GM19452 (cell line): ENCODE measurements at regions not wholly inside any gene's neighbourhood (a gene's known extent, or its start where the extent isn't known, plus 50 kb on each side); places are given as distances from the start of the nearest gene placed in this dataset.
"Not testable (repeated sequence)": the region's sequence is repeated elsewhere in the genome, so short reads cannot be mapped to it uniquely, and the experiment has no call there.

Experiments used
- ATAC-seq: cut with Tn5 transposase; IDR thresholded peaks from one replicate; pipeline ENCODE4 v1.9.1; 2021; ENCODE audit not compliant: unreplicated experiment

DNA sequence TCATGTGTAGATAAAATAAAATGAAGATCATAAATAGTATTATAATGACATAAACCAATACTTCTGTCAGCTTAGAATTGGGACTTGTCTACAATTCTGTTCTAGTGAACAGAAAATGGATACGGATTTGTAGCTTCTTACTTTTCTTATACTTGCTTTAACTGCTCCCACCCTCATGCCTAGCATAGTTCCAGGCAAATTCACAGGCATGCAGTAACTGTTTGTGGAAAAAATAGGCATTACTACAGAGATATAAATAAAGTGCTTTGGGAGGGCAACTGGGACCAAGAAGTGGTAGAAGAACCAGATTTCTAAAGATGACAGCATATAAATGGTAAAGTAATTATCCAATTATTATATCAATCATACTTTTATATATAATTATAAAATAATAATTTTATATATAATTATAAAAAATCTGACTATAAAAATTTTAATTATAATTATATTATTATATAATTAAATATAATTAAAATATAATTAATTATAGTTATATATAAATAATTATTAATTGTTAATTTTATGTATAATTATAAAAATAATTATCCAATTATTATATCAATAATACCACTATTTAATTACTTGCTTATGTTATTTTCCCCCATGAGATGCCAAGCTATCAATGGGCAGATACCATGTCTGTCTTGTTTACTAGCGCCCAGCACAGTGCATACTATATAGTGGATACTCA is 144.1 kb downstream of the NOC3L start:
- no peak for ATAC-seq

DNA sequence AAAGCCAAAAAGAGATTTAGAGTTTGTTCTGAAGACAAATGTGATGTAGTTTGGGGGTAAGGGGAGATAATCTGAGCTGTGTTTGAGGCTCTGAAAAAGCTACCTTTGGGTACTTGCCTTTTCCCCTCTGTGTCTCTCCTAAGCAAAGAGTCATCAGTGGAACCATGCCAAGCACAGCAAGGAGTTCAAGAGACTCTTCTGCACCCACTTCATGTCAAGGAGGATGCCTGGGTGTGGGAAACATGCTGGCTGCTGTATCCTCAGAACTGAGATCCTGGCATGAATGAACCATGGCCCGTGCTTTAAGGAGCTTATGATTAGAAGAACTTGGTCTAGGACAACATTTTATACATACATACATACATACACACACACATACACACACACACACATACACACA is 142.9 kb downstream of the NOC3L start:
- ATAC-seq: no peak

- ATAC-seq: no peak
These were observed 142.0 kb downstream of the NOC3L start for GRCh38 chr10:94220717-94221116.

GRCh38 chr10:94223702-94224370 is 138.9 kb downstream of the NOC3L start:
- ATAC-seq: no peak

DNA sequence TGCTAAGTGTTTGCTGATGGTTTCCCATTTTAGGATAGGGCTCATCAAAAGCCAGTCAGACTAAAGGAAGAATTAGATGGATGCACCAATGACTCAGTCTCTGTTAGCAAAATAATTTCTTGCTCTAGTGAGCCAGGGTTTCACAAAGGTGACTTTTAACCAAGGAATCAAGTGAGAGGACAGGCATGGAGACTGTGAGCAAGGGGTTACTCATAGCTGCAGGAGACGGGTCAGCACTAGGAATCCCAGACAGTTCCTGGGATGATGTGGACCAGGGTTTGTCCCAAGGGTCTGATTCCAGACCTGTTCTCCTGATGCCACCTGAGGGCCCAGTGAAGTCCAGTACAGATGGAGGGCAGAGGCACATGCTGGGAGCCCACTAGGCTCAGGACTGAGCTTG is 138.1 kb downstream of the NOC3L start:
- no peak for ATAC-seq

GRCh38 chr10:94225589-94225988 is 137.2 kb downstream of the NOC3L start:
- ATAC-seq: no peak

- no peak for ATAC-seq
These were observed 132.5 kb downstream of the NOC3L start for GRCh38 chr10:94230134-94230785.

DNA sequence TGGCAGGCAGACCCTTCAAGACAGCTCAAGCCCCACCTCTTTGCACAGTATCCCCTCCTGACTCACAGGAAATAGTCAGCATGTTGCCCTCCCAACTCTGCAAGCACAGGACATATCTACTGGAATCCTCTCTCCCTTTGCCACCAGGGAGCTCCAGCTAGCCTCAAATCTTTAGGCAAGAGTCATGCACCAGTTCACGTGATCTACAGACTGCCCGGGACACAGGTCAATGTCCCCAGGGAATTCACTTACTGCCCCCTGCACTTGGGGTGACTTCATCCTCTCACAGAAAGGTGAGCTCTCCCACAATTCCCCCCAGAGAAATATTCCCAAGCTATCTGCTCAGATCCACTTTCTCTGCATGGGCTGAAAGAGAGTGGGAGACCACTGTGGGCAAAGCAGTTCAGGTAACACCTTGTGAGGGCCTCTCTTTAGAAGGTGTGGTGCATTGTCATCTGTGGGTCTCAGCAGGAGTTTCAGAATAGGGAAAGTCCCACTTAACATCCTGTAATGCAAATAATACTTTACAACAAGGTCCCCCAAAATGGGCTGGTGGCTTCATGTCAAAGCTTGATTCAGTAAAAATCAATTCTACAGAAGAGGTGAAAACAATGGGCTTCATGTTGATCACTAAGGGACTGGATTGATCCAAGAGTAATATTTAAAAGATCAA is 129.9 kb downstream of the NOC3L start:
- no peak for ATAC-seq

DNA sequence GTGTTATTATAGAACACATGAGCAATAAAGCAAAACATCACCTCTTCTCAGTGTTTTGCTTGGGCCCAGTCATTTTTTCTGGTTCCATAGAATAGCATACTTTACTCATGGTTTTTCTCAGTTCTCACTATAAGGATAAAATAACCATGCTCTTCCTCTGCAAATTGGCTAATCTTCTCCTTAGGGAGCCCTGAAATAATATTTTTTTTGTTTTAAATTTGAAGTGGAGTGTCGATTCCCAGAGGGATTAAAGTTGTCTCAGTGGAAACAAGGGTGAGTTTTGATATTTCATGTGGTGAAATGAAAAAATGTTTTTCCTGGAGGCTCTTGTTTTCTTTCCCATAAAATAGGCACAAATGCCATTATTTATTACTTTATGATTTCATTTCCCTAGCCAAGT is 127.3 kb downstream of the NOC3L start:
- ATAC-seq: no peak

DNA sequence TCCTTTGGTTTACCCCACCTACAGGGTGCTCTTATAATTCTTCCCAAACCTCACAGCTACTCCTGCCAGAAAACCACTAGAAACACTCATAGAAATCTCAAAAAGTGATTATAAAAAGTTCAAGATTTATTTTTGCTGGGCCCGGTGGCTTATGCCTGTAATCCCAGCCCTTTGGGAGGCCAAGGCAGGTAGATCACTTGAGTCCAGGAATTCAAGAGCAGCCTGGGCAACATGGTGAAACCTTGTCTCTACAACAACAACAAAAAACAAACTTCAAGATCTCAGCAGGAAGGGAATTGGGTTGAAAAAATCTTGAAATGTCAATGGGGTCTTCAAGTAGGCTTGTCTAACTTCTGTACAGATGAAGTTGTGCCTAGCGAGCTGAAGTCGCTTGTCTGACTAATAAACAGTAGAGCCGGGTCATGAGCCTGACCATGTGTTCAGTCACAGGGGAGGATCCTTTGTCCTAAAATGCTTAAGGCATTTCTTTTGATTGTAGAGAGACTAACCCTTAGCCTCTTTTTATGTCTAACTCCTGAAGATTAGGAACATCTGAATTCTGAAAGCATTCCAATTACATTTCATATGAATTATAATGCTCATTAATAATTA is 124.6 kb downstream of the NOC3L start:
- ATAC-seq: no peak

- no peak for ATAC-seq
These were observed 123.0 kb downstream of the NOC3L start for GRCh38 chr10:94239696-94240095.

GRCh38 chr10:94240491-94240890 is 122.2 kb downstream of the NOC3L start:
- no peak for ATAC-seq

GRCh38 chr10:94240901-94241300 is 121.8 kb downstream of the NOC3L start:
- ATAC-seq: no peak

DNA sequence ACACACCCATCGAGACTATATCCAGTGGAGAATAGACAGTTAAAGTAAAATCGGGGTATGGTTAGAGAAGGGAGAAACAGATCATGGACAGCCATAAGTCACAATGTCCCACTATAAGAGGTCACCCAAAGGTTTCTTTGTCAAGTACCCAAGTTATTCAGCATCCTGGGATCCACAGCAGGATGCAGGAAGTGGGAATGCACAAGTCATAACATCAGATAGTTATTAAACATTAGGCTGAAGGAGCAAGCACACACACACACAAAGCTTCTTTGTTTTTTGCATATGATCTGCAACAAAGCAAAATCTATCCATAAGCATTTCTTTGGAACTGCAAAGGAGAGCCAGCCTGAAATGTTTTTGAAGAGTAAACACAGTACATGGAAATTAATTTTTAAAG is 111.6 kb downstream of the NOC3L start:
- no peak for ATAC-seq

DNA sequence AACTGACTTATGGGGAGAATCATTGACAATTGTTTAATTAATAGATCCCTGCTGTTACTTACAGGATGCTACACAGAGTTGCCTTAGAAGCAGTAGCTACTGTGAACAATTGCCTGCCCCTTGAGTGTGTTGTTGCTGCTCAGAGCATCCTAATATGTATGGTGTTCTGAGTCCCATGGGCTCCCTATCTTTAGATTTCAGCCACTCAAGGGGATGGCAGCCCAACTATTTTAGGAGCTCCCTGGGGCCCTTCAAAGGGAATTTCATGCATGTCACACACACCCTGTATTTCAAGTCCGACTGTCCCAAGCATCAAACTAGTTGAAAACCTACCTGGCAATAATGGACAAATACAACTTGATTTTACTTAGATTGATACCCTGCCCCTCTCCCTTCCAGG is 111.2 kb downstream of the NOC3L start:
- no peak for ATAC-seq

- not testable (repeated sequence) for ATAC-seq
These were observed 105.3 kb downstream of the NOC3L start for GRCh38 chr10:94257407-94257806.

DNA sequence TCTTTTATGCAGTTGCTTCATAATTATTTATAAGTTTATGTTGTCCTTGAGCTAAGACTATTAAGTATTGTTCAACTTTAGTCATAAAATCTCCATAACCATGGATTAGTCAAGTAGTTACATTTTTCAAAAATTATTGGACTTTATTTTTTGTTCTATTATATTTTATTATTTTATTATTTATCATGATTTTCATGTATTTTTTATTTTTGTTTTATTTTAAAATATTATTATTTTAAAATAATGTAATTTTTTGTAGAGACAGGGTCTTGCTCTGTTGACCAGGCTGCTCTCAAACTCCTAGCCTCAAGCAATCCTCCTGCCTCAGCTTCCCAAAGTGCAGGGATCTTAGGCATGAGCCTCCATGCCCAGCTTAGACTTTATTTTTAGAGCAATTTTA is 102.3 kb downstream of the NOC3L start:
- no peak for ATAC-seq

- no peak for ATAC-seq
These were observed 98.7 kb downstream of the NOC3L start for GRCh38 chr10:94264085-94264484.

GRCh38 chr10:94266091-94266490 is 96.6 kb downstream of the NOC3L start:
- ATAC-seq: no peak

DNA sequence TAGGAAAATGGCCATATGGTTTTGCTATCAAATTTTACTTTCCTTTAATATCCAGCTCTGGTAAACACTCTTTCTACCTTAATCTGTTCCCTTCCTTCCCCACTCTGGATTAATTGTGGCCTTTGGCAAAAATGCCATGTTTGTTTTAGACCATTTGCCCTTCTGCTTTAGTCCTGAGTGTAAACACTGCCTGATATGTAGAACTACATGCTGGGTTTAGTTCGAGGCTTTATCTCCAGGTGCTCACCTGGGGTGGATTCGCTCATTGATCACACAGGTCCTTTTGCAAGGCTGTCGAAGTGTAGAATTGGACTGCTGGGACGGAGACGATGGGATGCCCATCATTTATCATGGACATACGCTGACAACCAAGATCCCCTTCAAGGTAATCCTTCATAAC is 94.1 kb downstream of the NOC3L start:
- no peak for ATAC-seq

GRCh38 chr10:94274142-94274787 is 88.5 kb downstream of the NOC3L start:
- ATAC-seq: no peak
